ENCODE measurements at regions not wholly inside any gene's neighbourhood (a gene's known extent, or its start where the extent isn't known, plus 50 kb on each side); places are given as distances from the start of the nearest gene placed in this dataset.

- Histone ChIP-seq H3K4me1 (ENCODE audit: insufficient read depth, low read length) (no peaks in the 10 kb centered on the region), H3K27me3 (ENCODE audit: insufficient read depth, low read length) (no peaks in the 10 kb centered on the region), H3K4me3 (ENCODE audit: low read length) (no peak overlapping the region), H3K36me3 (ENCODE audit: insufficient read depth, low read depth, low read length) (no peaks in the 10 kb centered on the region), H3K27ac (ENCODE audit: low read length) (no peak overlapping the region), H3K9ac (ENCODE audit: low read depth, low read length) (no peak overlapping the region), H3K9me3 (ENCODE audit: insufficient read depth, low read depth, low read length) (no peaks in the 10 kb centered on the region)
Measured at GRCh38 chr9:28379082-28379481, 805.8 kb upstream of the C9orf72 start.

DNA sequence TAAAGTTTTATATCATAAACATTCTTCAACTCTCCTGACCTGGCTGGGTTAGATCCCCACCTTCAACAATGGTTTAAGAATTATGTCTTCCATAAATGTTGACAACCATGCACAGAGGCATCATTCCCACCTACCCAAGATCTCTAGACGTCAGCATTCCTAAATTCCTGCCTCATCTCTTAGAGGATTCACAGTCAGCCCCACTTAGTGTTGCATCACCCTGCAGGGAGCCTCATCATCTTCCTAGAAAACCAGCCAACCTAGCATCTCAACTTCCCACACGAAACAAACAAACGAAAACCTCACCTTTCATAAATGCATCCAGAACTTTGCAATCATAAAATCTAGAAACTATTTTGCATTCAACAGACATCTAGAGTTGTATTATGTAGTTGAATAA is 816.1 kb upstream of the C9orf72 start:
- Histone ChIP-seq H3K4me1 (ENCODE audit: insufficient read depth, low read length) (no peaks in the 10 kb centered on the region), H3K9me3 (ENCODE audit: insufficient read depth, low read depth, low read length) (no peaks in the 10 kb centered on the region), H3K36me3 (ENCODE audit: insufficient read depth, low read depth, low read length) (no peaks in the 10 kb centered on the region)

GRCh38 chr9:28394774-28395173 is 821.5 kb upstream of the C9orf72 start:
- H3K9me3 ChIP-seq (ENCODE audit: insufficient read depth, low read depth, low read length), result no peaks in the 10 kb centered on the region
- H3K9ac ChIP-seq (ENCODE audit: low read depth, low read length), result no peak overlapping the region
- H3K36me3 ChIP-seq (ENCODE audit: insufficient read depth, low read depth, low read length), result no peaks in the 10 kb centered on the region
- no peak overlapping the region for H3K4me3 ChIP-seq (ENCODE audit: low read length)
- H3K4me1 ChIP-seq (ENCODE audit: insufficient read depth, low read length), result no peaks in the 10 kb centered on the region
- H3K27me3 ChIP-seq (ENCODE audit: insufficient read depth, low read length), result no peaks in the 10 kb centered on the region
- H3K27ac ChIP-seq (ENCODE audit: low read length), result no peak overlapping the region

More for the DNA sequence above, 816.1 kb upstream of the C9orf72 start:
- no peak overlapping the region for H3K4me3 ChIP-seq (ENCODE audit: low read length)
- no peak overlapping the region for H3K27ac ChIP-seq (ENCODE audit: low read length)
- no peak overlapping the region for H3K9ac ChIP-seq (ENCODE audit: low read depth, low read length)
- no peaks in the 10 kb centered on the region for H3K27me3 ChIP-seq (ENCODE audit: insufficient read depth, low read length)

- no peak overlapping the region for H3K4me3 ChIP-seq (ENCODE audit: low read length)
- H3K36me3 ChIP-seq (ENCODE audit: insufficient read depth, low read depth, low read length), result no peaks in the 10 kb centered on the region
- no peaks in the 10 kb centered on the region for H3K27me3 ChIP-seq (ENCODE audit: insufficient read depth, low read length)
- H3K27ac ChIP-seq (ENCODE audit: low read length), result no peak overlapping the region
- no peaks in the 10 kb centered on the region for H3K4me1 ChIP-seq (ENCODE audit: insufficient read depth, low read length)
- H3K9me3 ChIP-seq (ENCODE audit: insufficient read depth, low read depth, low read length), result no peaks in the 10 kb centered on the region
- no peak overlapping the region for H3K9ac ChIP-seq (ENCODE audit: low read depth, low read length)
Measured at GRCh38 chr9:28396058-28396457, 822.8 kb upstream of the C9orf72 start.

- H3K9ac ChIP-seq (ENCODE audit: low read depth, low read length), result no peak overlapping the region
- no peaks in the 10 kb centered on the region for H3K4me1 ChIP-seq (ENCODE audit: insufficient read depth, low read length)
- no peak overlapping the region for H3K27ac ChIP-seq (ENCODE audit: low read length)
- H3K36me3 ChIP-seq (ENCODE audit: insufficient read depth, low read depth, low read length), result no peaks in the 10 kb centered on the region
- no peak overlapping the region for H3K4me3 ChIP-seq (ENCODE audit: low read length)
- H3K27me3 ChIP-seq (ENCODE audit: insufficient read depth, low read length), result no peaks in the 10 kb centered on the region
- H3K9me3 ChIP-seq (ENCODE audit: insufficient read depth, low read depth, low read length), result no peaks in the 10 kb centered on the region
Measured at GRCh38 chr9:28407351-28407750, 834.1 kb upstream of the C9orf72 start.

DNA sequence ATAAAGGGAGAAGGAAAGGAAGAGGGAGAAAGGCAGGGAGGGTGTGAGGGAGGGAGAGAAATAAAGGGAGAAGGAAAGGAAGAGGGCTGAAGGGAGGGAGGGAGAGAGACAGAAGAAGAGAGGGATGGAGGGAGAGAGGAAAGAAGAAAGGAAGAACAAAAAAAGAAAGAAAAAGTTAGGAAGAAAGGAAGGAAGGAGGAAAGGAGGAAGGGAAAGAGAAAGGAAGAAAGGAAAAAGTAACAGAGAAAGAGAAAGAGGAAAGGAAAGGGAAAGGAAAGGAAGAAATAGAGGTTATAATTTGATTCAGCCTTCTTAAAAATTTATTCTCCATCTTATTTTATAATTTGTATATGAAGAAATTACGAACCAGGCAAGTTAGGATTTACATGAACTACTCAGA is 836.6 kb upstream of the C9orf72 start:
- no peaks in the 10 kb centered on the region for H3K36me3 ChIP-seq (ENCODE audit: insufficient read depth, low read depth, low read length)
- no peak overlapping the region for H3K27ac ChIP-seq (ENCODE audit: low read length)
- no peak overlapping the region for H3K4me3 ChIP-seq (ENCODE audit: low read length)
- no peaks in the 10 kb centered on the region for H3K9me3 ChIP-seq (ENCODE audit: insufficient read depth, low read depth, low read length)
- H3K9ac ChIP-seq (ENCODE audit: low read depth, low read length), result no peak overlapping the region
- H3K27me3 ChIP-seq (ENCODE audit: insufficient read depth, low read length), result no peaks in the 10 kb centered on the region
- no peaks in the 10 kb centered on the region for H3K4me1 ChIP-seq (ENCODE audit: insufficient read depth, low read length)

DNA sequence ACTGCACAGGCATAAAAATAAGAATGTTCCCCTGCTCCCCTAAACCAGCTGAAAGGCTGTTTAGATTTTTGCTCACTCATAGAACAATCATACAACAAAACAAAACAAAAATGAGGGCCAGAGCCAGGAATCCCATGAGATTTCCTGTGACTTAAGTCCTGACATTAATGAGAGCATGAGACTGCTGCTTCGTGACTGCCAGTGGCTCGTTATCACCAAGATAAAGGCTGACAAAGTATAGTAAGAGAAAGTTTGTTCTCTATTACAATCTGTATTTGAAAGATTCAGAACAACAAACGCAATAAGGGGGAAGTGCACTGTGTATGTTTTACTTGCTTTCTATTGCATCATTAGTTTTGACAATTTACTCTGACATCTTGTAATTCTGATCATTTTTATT is 837.1 kb upstream of the C9orf72 start:
- Histone ChIP-seq H3K4me1 (ENCODE audit: insufficient read depth, low read length) (no peaks in the 10 kb centered on the region), H3K27me3 (ENCODE audit: insufficient read depth, low read length) (no peaks in the 10 kb centered on the region), H3K27ac (ENCODE audit: low read length) (no peak overlapping the region), H3K9ac (ENCODE audit: low read depth, low read length) (no peak overlapping the region), H3K9me3 (ENCODE audit: insufficient read depth, low read depth, low read length) (no peaks in the 10 kb centered on the region), H3K36me3 (ENCODE audit: insufficient read depth, low read depth, low read length) (no peaks in the 10 kb centered on the region), H3K4me3 (ENCODE audit: low read length) (no peak overlapping the region)

DNA sequence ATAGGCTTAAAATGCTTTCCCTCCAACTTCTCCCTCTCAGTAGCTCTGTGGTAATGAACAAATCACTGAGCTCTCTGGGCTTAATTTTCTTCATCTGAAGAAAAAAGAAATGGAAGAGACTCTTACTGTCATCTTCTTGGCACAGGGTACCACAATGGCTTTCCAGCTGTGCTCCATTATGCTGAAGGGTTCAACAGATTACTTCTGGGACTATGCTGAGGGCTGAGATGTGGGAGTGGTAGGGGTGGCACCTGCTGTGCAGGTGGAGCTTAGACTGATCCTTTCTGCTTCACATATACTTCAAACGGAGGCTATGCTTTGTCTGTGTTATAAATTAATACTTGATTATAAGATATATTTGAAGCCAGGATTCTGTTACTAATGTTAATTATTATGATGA is 840.2 kb upstream of the C9orf72 start:
- Histone ChIP-seq H3K27ac (ENCODE audit: low read length) (no peak overlapping the region), H3K36me3 (ENCODE audit: insufficient read depth, low read depth, low read length) (no peaks in the 10 kb centered on the region), H3K27me3 (ENCODE audit: insufficient read depth, low read length) (no peaks in the 10 kb centered on the region), H3K4me3 (ENCODE audit: low read length) (no peak overlapping the region), H3K9ac (ENCODE audit: low read depth, low read length) (no peak overlapping the region), H3K9me3 (ENCODE audit: insufficient read depth, low read depth, low read length) (no peaks in the 10 kb centered on the region), H3K4me1 (ENCODE audit: insufficient read depth, low read length) (no peaks in the 10 kb centered on the region)

GRCh38 chr9:28423255-28423654 is 850.0 kb upstream of the C9orf72 start:
- H3K36me3 ChIP-seq (ENCODE audit: insufficient read depth, low read depth, low read length), result no peaks in the 10 kb centered on the region
- H3K27me3 ChIP-seq (ENCODE audit: insufficient read depth, low read length), result no peaks in the 10 kb centered on the region
- no peaks in the 10 kb centered on the region for H3K4me1 ChIP-seq (ENCODE audit: insufficient read depth, low read length)
- H3K9me3 ChIP-seq (ENCODE audit: insufficient read depth, low read depth, low read length), result no peaks in the 10 kb centered on the region
- H3K4me3 ChIP-seq (ENCODE audit: low read length), result no peak overlapping the region
- no peak overlapping the region for H3K27ac ChIP-seq (ENCODE audit: low read length)
- H3K9ac ChIP-seq (ENCODE audit: low read depth, low read length), result no peak overlapping the region

GRCh38 chr9:28435456-28435855 is 862.2 kb upstream of the C9orf72 start:
- Histone ChIP-seq H3K27ac (ENCODE audit: low read length) (no peak overlapping the region), H3K4me3 (ENCODE audit: low read length) (no peak overlapping the region), H3K9me3 (ENCODE audit: insufficient read depth, low read depth, low read length) (no peaks in the 10 kb centered on the region), H3K9ac (ENCODE audit: low read depth, low read length) (no peak overlapping the region), H3K36me3 (ENCODE audit: insufficient read depth, low read depth, low read length) (no peaks in the 10 kb centered on the region), H3K27me3 (ENCODE audit: insufficient read depth, low read length) (no peaks in the 10 kb centered on the region), H3K4me1 (ENCODE audit: insufficient read depth, low read length) (peaks cover 5% of the 10 kb centered on the region; the same call in 1 of the 2 replicates)

DNA sequence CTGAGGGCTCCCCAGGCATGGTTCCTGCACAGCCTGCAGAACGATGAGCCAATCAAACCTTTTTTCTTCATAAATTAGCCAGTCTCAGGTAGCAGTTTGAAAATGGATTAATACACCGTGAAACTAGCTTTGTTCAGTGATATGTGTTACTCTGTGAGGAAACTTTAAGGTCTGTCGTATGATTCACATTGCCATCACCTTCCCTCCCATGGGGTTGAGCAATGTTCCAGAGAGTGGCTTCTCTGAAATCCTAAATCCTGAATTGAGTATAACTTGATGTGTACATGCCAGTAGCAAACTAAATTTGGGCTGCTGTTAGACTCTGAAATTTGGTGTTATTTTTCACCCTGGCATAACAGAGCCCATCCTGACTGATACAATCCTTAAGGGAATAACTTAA is 866.4 kb upstream of the C9orf72 start:
- no peak overlapping the region for H3K4me3 ChIP-seq (ENCODE audit: low read length)
- H3K9me3 ChIP-seq (ENCODE audit: insufficient read depth, low read depth, low read length), result peaks cover 11% of the 10 kb centered on the region
- no peak overlapping the region for H3K9ac ChIP-seq (ENCODE audit: low read depth, low read length)
- H3K27ac ChIP-seq (ENCODE audit: low read length), result no peak overlapping the region
- H3K4me1 ChIP-seq (ENCODE audit: insufficient read depth, low read length), result peaks cover 5% of the 10 kb centered on the region; the same call in 1 of the 2 replicates
- H3K36me3 ChIP-seq (ENCODE audit: insufficient read depth, low read depth, low read length), result no peaks in the 10 kb centered on the region
- no peaks in the 10 kb centered on the region for H3K27me3 ChIP-seq (ENCODE audit: insufficient read depth, low read length)

DNA sequence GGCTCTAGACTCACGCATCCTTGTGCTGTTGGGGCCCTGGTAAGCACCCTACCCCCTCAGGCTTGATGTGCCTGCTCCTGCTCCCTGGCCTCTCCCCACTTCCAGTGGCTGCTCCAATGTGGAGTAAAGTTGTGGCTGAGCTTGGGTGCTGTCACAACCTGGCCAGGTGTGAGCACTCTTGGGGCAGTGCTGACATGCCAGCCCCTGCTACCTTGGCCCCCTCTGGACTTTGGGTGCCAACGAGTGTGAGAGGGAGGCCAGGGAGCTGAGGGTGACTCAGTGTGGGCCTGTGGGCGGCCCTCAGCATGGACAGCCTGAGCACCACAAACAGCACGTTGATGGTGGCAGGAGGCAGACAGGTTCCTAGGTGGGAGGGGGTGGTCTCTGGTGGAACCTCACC is 870.2 kb upstream of the C9orf72 start:
- H3K9me3 ChIP-seq (ENCODE audit: insufficient read depth, low read depth, low read length), result peaks cover 11% of the 10 kb centered on the region
- no peak overlapping the region for H3K27ac ChIP-seq (ENCODE audit: low read length)
- no peaks in the 10 kb centered on the region for H3K27me3 ChIP-seq (ENCODE audit: insufficient read depth, low read length)
- no peak overlapping the region for H3K4me3 ChIP-seq (ENCODE audit: low read length)
- H3K36me3 ChIP-seq (ENCODE audit: insufficient read depth, low read depth, low read length), result no peaks in the 10 kb centered on the region
- no peak overlapping the region for H3K9ac ChIP-seq (ENCODE audit: low read depth, low read length)
- no peaks in the 10 kb centered on the region for H3K4me1 ChIP-seq (ENCODE audit: insufficient read depth, low read length)

DNA sequence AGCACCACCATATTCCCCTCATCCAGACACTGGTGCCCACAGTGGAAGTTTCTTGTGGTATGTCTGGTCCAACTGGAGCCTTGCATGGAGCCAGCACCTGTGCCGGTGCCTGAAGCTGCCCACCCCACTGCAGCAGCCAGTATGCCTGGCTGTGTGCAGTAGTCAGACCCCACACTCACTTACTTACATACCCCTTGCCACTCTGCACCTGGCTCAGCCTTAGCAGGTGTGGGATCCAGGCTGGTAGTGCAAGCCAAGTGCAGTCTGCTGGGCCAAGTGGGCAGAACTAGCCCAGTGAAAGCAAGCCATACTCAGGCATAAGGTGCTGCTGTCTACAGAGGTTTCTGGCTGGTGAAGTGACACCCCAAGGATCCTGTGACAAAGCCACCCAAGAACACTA is 871.4 kb upstream of the C9orf72 start:
- H3K27ac ChIP-seq (ENCODE audit: low read length), result no peak overlapping the region
- H3K4me1 ChIP-seq (ENCODE audit: insufficient read depth, low read length), result no peaks in the 10 kb centered on the region
- H3K9me3 ChIP-seq (ENCODE audit: insufficient read depth, low read depth, low read length), result peaks cover 11% of the 10 kb centered on the region
- no peaks in the 10 kb centered on the region for H3K27me3 ChIP-seq (ENCODE audit: insufficient read depth, low read length)
- no peaks in the 10 kb centered on the region for H3K36me3 ChIP-seq (ENCODE audit: insufficient read depth, low read depth, low read length)
- H3K9ac ChIP-seq (ENCODE audit: low read depth, low read length), result no peak overlapping the region
- no peak overlapping the region for H3K4me3 ChIP-seq (ENCODE audit: low read length)

All from iPS-20b (cell line).